Choroid plexus epithelial cell (primary cell): ENCODE measurements at regions not wholly inside any gene's neighbourhood (a gene's known extent, or its start where the extent isn't known, plus 50 kb on each side); places are given as distances from the start of the nearest gene placed in this dataset.

Source experiments
- DNase-seq: peaks from one replicate; pipeline ENCODE4 v3.0.0-alpha.2; 2010; ENCODE audit warnings: low read depth
- H3K4me3 ChIP-seq: 2 replicates; pipeline ENCODE4 v1.5.1; 2011; ENCODE audit warnings: low read depth, mild to moderate bottlenecking, control low read depth, low read length, moderate library complexity
- CTCF ChIP-seq: conservative IDR thresholded peaks from 2 replicates; pipeline ENCODE4 v1.5.1; 2011; ENCODE audit warnings: low read depth, mild to moderate bottlenecking, control low read depth, inconsistent platforms, low read length, moderate library complexity

GRCh38 chr13:73684750-73685149 lies 449.5 kb downstream of the KLF12 start:
- DNase-seq, result no peak
- H3K4me3 ChIP-seq, result no peak overlapping the region
- TF ChIP-seq CTCF, result no peak

GRCh38 chr13:73684286-73684685 lies 449.9 kb downstream of the KLF12 start:
- DNase-seq, result no peak
- no peak for TF ChIP-seq CTCF
- H3K4me3 ChIP-seq, result no peak overlapping the region

- DNase-seq, result no peak
- no peak overlapping the region for H3K4me3 ChIP-seq
- no peak for TF ChIP-seq CTCF
Measured at GRCh38 chr13:73683746-73684145, 450.5 kb downstream of the KLF12 start.

- H3K4me3 ChIP-seq, result no peak overlapping the region
- DNase-seq, result no peak
- no peak for TF ChIP-seq CTCF
Measured at GRCh38 chr13:73681779-73682178, 452.4 kb downstream of the KLF12 start.

- no peak for TF ChIP-seq CTCF
- no peak for DNase-seq
- H3K4me3 ChIP-seq, result no peak overlapping the region
Measured at GRCh38 chr13:73681015-73681414, 453.2 kb downstream of the KLF12 start.

GRCh38 chr13:73677048-73677601 lies 457.1 kb downstream of the KLF12 start:
- DNase-seq, result peak; percentile 75
- no peak overlapping the region for H3K4me3 ChIP-seq
- TF ChIP-seq CTCF, result no peak

- no peak for DNase-seq
- no peak overlapping the region for H3K4me3 ChIP-seq
- TF ChIP-seq CTCF, result no peak
Measured at GRCh38 chr13:73676550-73677047, 457.6 kb downstream of the KLF12 start.
